ENCODE measurements at regions not wholly inside any gene's neighbourhood (a gene's known extent, or its start where the extent isn't known, plus 50 kb on each side); places are given as distances from the start of the nearest gene placed in this dataset.
"Not testable (repeated sequence)": the region's sequence is repeated elsewhere in the genome, so short reads cannot be mapped to it uniquely, and the experiment has no call there.

DNA sequence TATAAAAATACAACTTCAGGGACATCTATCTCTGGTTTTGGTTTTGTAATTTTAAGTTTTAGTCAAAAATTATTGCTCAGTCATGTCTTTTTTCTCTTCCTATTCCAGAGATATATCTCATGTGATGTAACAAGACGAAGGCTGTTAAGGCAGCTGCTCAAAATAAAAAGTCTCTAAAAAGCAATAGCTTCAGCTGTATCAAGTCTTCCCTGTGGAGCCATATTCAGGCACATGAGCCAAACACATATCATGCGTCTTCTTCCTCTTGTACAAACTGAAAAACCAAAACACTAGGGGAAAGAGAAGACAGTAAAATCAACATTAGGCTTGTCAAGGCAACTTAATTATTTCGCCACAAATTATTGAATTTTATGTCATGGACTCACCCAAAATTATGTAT, 240.7 kb downstream of the NRIP1 start:
- no peak for ATAC-seq (replicated peaks)
- no peak overlapping the region for H3K27ac Mint-ChIP-seq
- H3K27me3 Mint-ChIP-seq, result no peaks in the 10 kb centered on the region
- peaks cover 7% of the 10 kb centered on the region for H3K4me1 Mint-ChIP-seq
- no peaks in the 10 kb centered on the region for H3K36me3 Mint-ChIP-seq (ENCODE audit: low read depth)
- no peaks in the 10 kb centered on the region for H3K9me3 Mint-ChIP-seq
- H3K4me3 Mint-ChIP-seq, result no peak overlapping the region

DNA sequence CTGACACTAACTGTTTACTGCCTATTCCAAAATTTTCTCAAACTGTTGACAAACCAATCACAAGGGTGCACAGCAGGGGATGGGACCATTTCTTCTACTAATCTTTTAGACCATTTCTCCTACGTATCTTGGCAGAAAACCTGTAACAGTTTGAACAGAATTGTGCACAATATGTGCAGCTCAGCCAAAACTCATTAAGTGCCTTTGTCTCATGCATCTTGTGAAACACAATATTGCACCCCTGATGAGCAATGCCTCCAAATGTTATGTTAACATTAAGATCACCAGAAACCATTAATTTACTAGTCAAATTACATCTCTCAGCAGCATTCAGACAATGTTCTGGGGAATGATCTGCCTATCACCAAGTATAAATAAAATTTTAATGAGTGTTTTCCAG, 247.5 kb downstream of the NRIP1 start:
- no peaks in the 10 kb centered on the region for H3K9me3 Mint-ChIP-seq
- no peaks in the 10 kb centered on the region for H3K36me3 Mint-ChIP-seq (ENCODE audit: low read depth)
- H3K4me1 Mint-ChIP-seq, result no peaks in the 10 kb centered on the region
- H3K27ac Mint-ChIP-seq, result no peak overlapping the region
- ATAC-seq (replicated peaks), result no peak
- no peaks in the 10 kb centered on the region for H3K27me3 Mint-ChIP-seq
- no peak overlapping the region for H3K4me3 Mint-ChIP-seq

DNA sequence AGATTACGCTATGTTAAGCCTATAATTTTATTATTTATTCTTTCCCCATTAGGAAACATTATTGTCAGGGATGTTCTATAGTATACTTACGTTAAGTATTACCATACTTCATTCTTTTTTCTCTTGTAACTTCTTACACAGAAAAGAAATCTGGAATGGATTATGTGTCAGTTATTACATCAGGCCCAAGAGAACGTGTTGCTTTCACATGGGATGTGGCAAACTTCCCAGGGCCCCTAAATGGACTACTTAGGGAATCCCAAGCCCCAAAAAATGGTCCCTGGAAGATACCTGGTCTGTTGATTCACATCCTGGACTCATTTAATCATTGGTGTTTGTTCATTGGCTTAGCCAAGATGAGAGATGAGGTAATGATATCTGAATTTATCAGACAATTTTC, 249.8 kb downstream of the NRIP1 start:
- Mint-ChIP-seq H3K36me3 (ENCODE audit: low read depth) (no peaks in the 10 kb centered on the region), H3K27me3 (no peaks in the 10 kb centered on the region), H3K4me1 (no peaks in the 10 kb centered on the region), H3K9me3 (peaks cover 6% of the 10 kb centered on the region), H3K4me3 (no peak overlapping the region), H3K27ac (no peak overlapping the region)
- ATAC-seq (replicated peaks), result no peak

DNA sequence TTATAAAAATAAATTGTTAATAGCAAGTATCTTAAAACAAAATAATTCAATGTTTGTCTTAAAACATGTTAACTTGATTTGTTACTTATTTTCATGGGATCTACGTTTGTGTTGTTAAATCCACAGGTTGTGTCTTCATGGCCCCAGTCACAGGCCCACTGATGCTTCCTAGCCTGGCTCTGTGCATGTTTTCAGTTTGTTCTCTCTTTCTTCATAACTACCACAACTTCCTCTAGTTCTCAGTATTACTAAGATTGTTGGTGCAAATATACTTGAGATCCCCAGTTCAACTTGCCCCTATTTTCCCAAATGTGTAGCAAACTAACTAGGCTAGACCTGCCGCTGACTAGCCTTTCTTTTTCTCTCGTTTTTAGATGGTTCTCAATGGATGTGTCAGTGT, 250.5 kb downstream of the NRIP1 start:
- Mint-ChIP-seq H3K27ac (no peak overlapping the region), H3K9me3 (peaks cover 6% of the 10 kb centered on the region), H3K36me3 (ENCODE audit: low read depth) (no peaks in the 10 kb centered on the region), H3K4me3 (no peak overlapping the region), H3K27me3 (no peaks in the 10 kb centered on the region), H3K4me1 (no peaks in the 10 kb centered on the region)
- no peak for ATAC-seq (replicated peaks)

DNA sequence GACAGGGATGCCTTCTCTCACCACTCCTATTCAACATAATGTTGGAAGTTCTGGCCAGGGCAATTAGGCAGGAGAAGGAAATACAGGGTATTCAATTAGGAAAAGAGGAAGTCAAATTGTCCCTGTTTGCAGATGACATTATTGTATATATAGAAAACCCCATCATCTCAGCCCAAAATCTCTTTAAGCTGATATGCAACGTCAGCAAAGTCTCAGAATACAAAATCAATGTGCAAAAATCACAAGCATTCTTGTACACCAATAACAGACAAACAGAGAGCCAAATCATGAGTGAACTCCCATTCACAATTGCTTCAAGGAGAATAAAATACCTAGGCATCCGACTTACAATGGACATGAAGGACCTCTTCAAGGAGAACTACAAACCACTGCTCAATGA, 258.1 kb upstream of the SAMSN1 start:
- not testable (repeated sequence) for H3K4me1 Mint-ChIP-seq; H3K4me3 Mint-ChIP-seq; H3K27me3 Mint-ChIP-seq; ATAC-seq (replicated peaks); H3K36me3 Mint-ChIP-seq (ENCODE audit: low read depth); H3K27ac Mint-ChIP-seq; H3K9me3 Mint-ChIP-seq

DNA sequence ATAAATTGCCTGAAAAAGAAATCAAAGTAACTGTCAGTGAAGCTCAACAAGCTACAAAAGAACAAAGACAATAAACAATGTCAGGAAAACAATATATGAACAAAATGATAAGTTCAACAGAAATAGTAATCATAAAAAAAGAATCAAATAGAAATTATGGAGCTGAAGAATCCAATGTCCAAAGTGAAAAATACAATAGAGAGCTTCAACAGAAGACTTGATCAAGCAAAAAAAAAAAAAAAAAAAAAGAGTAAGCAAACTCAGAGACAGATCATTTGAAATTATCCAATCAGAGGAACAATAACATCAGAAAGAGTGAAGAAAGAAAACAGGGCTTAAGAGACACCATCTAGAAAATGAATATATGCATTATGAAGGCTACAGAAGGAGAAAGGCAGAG, 251.4 kb upstream of the SAMSN1 start:
- Mint-ChIP-seq H3K27ac (no peak overlapping the region), H3K9me3 (peaks cover 22% of the 10 kb centered on the region), H3K27me3 (peaks cover 9% of the 10 kb centered on the region), H3K36me3 (ENCODE audit: low read depth) (no peaks in the 10 kb centered on the region), H3K4me3 (no peak overlapping the region), H3K4me1 (no peaks in the 10 kb centered on the region)
- ATAC-seq (replicated peaks), result no peak

DNA sequence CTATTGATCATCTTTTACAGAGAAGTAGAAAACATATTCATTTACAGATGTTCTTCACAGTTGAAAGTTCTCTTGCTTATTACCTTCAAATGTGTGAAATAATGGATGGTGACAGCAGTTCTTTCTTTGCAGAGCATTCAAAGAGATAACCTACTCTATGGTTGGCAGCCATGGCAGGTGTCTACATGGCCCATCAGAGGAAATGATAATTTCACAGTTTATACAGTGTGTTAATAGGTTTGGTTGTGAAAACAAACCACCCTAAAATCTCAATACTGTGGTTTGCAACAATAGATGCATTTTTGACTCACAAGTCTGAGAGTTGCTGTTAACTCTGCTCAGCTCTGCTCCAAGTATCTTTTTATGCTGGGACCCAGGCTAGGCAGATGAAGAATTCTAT, 241.2 kb upstream of the SAMSN1 start:
- Mint-ChIP-seq H3K4me3 (no peak overlapping the region), H3K27ac (no peak overlapping the region), H3K4me1 (no peaks in the 10 kb centered on the region), H3K36me3 (ENCODE audit: low read depth) (no peaks in the 10 kb centered on the region), H3K9me3 (no peaks in the 10 kb centered on the region), H3K27me3 (no peaks in the 10 kb centered on the region)
- ATAC-seq (replicated peaks), result no peak

DNA sequence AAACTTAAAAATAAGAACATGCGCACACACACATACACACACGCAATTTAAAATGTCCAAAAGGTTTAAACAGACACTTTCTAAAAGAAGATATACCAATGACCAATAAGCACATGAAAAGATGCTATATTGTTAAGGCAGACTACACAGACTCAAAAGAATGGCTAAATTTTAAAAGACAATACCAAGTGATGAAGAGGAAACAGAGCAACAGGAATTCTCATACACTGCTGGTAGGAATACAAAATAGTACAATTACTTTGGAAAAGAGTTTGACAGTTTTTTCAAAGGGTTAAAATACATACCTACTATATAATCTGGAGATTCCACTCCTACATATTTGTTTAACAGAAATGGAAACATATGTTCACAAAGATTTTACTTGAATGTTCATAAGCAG, 239.6 kb upstream of the SAMSN1 start:
- ATAC-seq (replicated peaks), result no peak
- no peaks in the 10 kb centered on the region for H3K4me1 Mint-ChIP-seq
- no peaks in the 10 kb centered on the region for H3K9me3 Mint-ChIP-seq
- H3K36me3 Mint-ChIP-seq (ENCODE audit: low read depth), result no peaks in the 10 kb centered on the region
- H3K27ac Mint-ChIP-seq, result no peak overlapping the region
- H3K27me3 Mint-ChIP-seq, result no peaks in the 10 kb centered on the region
- no peak overlapping the region for H3K4me3 Mint-ChIP-seq

DNA sequence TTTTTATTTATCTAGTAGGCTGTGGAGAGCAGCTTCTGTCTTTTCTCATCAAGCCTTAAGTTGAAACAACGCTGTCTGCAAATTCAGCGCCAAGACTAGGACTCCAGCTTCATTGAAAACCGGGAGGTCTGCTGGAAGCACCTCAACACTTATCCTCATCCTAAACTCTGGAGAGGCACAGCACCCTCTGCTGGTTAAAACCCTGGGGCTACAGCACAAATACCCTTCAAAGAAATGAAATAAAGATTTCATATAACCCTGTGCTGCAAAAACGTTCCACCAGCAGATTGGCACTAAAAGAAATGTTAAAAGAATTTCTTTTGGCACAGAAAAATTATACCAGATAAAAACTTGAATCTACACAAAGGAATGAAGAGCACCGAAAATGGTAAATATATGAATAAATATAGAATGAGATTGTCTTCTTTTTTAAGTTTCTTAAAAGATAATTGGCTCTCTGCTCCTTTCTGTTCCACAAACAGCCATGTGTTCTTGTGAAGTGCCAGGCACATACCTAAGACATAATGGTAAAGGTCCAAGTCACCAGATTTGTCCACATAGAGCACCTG, 227.7 kb upstream of the SAMSN1 start:
- H3K27ac Mint-ChIP-seq, result no peak overlapping the region
- H3K9me3 Mint-ChIP-seq, result peaks cover 5% of the 10 kb centered on the region
- peak; percentile 56 for ATAC-seq (replicated peaks)
- H3K4me3 Mint-ChIP-seq, result no peak overlapping the region
- no peaks in the 10 kb centered on the region for H3K36me3 Mint-ChIP-seq (ENCODE audit: low read depth)
- H3K27me3 Mint-ChIP-seq, result no peaks in the 10 kb centered on the region
- no peaks in the 10 kb centered on the region for H3K4me1 Mint-ChIP-seq

DNA sequence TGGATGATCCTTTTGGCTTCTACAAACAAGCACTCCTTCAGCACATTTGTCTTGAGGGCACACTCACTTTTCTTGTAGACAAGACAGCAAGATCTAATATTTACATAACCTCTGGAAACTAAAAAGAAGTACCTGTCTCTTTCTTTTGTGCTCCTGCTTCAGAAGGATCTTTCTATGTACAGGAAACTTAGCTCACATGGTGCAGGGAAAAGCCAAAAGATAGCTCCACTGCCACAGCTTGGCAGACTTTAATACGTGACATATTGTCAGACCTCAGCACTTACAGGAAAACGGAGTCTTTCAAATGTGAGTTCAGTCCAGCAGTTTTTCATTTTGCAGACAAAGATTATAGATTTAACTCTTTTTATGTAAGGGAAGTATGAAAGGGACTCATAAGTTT, 225.5 kb upstream of the SAMSN1 start:
- no peaks in the 10 kb centered on the region for H3K36me3 Mint-ChIP-seq (ENCODE audit: low read depth)
- no peak overlapping the region for H3K4me3 Mint-ChIP-seq
- H3K27ac Mint-ChIP-seq, result no peak overlapping the region
- no peaks in the 10 kb centered on the region for H3K27me3 Mint-ChIP-seq
- H3K9me3 Mint-ChIP-seq, result no peaks in the 10 kb centered on the region
- no peaks in the 10 kb centered on the region for H3K4me1 Mint-ChIP-seq
- no peak for ATAC-seq (replicated peaks)

DNA sequence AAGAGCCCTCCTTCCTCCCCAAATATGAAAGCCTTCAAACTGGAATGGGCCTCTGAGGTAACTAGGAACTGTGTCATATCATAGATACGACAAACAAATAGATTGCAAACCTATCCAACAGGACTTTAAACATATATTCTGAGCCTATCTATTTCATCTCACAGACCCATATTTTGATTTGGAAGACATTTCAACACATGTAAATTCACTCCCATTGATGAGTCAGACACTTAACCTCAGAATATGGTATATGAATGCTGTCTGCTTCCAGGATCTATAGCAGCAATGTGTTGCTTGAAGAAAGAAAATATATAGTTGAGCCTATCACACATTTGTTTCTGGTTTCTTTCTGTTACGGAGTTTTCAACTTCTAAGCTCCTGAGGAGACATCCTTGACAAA, 221.9 kb upstream of the SAMSN1 start:
- H3K9me3 Mint-ChIP-seq, result no peaks in the 10 kb centered on the region
- no peak for ATAC-seq (replicated peaks)
- no peaks in the 10 kb centered on the region for H3K4me1 Mint-ChIP-seq
- H3K27ac Mint-ChIP-seq, result no peak overlapping the region
- no peaks in the 10 kb centered on the region for H3K36me3 Mint-ChIP-seq (ENCODE audit: low read depth)
- no peak overlapping the region for H3K4me3 Mint-ChIP-seq
- no peaks in the 10 kb centered on the region for H3K27me3 Mint-ChIP-seq

DNA sequence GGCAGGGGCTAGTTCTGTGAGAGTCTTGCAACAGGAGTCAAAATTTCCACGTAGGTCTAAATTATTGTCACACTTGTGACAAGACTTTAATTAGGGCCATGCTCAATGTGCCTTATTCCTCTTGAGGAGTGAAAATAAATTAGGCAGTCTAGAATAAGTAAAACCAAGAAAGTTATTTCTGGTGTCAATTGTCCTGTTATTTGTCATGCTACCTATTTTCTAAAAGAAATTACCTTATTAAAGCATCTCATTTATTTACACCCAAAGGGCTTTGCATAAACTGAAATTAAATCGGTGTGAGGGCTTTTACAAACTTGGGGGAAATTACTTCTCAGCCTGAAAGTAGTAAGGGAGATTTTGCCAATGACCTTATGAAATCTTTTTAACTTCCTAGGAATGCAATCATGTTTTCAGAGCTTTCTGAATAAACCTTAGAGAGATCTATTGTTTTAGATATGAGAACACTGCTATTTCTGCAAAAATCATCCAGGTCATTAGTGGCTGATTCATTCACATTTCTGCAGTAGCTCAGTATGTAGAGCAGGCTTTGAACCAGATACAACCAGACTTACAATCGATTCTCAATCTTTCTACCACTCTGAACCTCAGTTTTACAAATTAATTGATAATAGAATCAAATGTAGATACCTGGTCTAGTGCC, 221.2 kb upstream of the SAMSN1 start:
- ATAC-seq (replicated peaks), result no peak
- no peak overlapping the region for H3K27ac Mint-ChIP-seq

DNA sequence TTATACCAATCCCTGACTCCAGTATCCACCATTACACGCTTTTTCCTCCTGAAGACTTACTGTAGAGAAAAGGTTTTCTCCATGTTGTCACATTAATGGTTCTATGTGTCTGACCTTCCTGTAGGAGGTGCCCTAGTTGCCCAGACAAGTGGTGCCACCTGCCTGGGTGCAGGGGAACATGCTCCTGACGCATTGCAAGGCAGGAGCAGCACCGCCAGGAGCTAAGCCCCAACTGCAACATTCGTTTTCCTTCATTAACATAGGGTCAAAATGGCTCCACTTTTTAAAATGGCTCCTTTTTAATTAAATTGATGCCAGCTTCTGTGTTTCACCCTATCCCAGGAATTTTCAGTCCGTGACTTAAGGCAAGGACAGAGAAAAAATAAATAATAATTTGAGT, 220.1 kb upstream of the SAMSN1 start:
- H3K4me1 Mint-ChIP-seq, result no peaks in the 10 kb centered on the region
- no peaks in the 10 kb centered on the region for H3K27me3 Mint-ChIP-seq
- H3K36me3 Mint-ChIP-seq (ENCODE audit: low read depth), result no peaks in the 10 kb centered on the region
- H3K4me3 Mint-ChIP-seq, result no peak overlapping the region
- no peak overlapping the region for H3K27ac Mint-ChIP-seq
- no peaks in the 10 kb centered on the region for H3K9me3 Mint-ChIP-seq
- no peak for ATAC-seq (replicated peaks)

More for the DNA sequence above, 221.2 kb upstream of the SAMSN1 start:
- Mint-ChIP-seq H3K9me3 (no peaks in the 10 kb centered on the region), H3K4me1 (no peaks in the 10 kb centered on the region), H3K36me3 (ENCODE audit: low read depth) (no peaks in the 10 kb centered on the region), H3K4me3 (no peak overlapping the region), H3K27me3 (no peaks in the 10 kb centered on the region)

DNA sequence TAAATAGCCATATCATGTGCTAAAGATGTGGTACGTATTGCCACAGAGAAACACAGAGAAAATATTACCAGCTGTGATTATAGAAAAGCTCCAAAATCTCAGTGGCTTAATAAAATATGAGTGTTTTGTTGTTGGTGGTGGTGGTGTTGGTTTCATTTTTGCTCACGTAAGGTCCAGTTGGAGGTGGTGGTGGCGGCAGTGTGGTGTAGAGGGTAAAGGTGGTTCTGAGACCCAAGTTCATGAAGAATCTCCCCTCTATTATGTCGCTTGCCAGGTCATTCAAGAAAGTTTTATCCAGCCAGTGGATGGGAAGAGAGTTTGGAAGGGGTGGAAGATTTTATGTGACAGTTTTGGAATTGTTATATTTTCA, 217.6 kb upstream of the SAMSN1 start:
- H3K36me3 Mint-ChIP-seq (ENCODE audit: low read depth), result no peaks in the 10 kb centered on the region
- H3K9me3 Mint-ChIP-seq, result no peaks in the 10 kb centered on the region
- no peak overlapping the region for H3K4me3 Mint-ChIP-seq
- no peak overlapping the region for H3K27ac Mint-ChIP-seq
- H3K27me3 Mint-ChIP-seq, result no peaks in the 10 kb centered on the region
- ATAC-seq (replicated peaks), result no peak
- H3K4me1 Mint-ChIP-seq, result no peaks in the 10 kb centered on the region

DNA sequence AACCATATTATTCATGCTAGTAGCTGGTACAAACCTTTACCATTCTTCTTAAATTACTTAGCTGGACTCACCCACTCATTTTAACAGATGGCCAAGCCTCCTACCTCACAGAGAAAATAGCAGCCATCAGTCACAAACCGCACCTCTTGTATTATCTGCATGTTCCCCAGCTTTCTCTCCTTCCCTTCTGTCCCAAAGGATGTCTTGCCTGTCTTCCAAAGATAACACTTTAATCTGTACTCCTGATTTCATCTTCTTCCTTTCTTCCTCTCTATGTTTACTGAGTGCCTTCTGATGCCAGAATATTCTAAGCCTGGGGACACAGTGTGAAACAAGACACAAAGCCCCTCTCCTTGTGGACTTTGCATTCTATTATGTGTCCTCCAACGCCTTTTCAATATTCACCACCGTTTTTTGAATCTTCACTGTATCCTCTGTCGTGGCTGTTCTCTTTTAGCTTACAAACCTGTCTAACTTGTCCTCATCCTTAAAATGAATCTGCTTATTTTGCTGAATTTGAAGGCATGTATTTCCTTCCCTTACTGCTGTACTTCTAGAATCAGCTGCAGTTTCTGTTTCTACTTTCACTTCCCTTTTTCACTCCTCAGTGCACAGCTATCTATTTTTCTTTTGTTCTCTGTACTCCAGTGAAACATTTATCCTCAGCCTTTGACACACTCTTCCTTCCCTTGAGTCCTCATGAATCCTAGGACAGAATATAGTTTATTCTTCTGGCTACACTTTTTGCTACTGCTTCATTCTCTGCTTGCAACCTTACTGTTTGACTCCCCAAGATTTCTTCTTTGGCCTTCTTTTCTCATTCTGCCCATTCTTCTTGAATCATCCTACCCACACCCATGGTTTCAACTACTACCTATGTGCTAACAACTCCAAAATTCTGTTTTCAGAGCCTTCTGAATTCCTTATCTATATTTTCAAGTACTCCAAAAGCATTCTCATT, 216.9 kb upstream of the SAMSN1 start:
- Mint-ChIP-seq H3K4me1 (no peaks in the 10 kb centered on the region), H3K27ac (no peak overlapping the region), H3K36me3 (ENCODE audit: low read depth) (no peaks in the 10 kb centered on the region), H3K27me3 (no peaks in the 10 kb centered on the region), H3K4me3 (no peak overlapping the region), H3K9me3 (no peaks in the 10 kb centered on the region)
- ATAC-seq (replicated peaks), result peak; percentile 84
